Fibroblast of lung (primary cell): ENCODE measurements at regions not wholly inside any gene's neighbourhood (a gene's known extent, or its start where the extent isn't known, plus 50 kb on each side); places are given as distances from the start of the nearest gene placed in this dataset.
A peak's percentile ranks its signal among the peaks of the same experiment; 100 is the strongest.

ENCODE experiments used
- DNase-seq, 2 donors: peaks; one replicate each; pipeline versions ENCODE4 v3.0.0 to v3.0.0-alpha.2; 2010; ENCODE audit warnings: low read depth in 2 of 2
- H2AFZ ChIP-seq: 2 replicates; pipeline ENCODE4 v1.5.1; 2012; ENCODE audit warnings: low read length, control low read depth, inconsistent platforms
- H3K27ac ChIP-seq: 2 replicates; pipeline ENCODE4 v1.5.1; 2011; ENCODE audit warnings: low read length, control low read depth; ENCODE audit not compliant: insufficient read depth
- H3K27me3 ChIP-seq: 2 replicates; pipeline ENCODE4 v1.5.1; 2011; ENCODE audit warnings: mild to moderate bottlenecking, low read length; ENCODE audit not compliant: control insufficient read depth, insufficient read depth
- H3K36me3 ChIP-seq: 2 replicates; pipeline ENCODE4 v1.5.1; 2011; ENCODE audit warnings: low read length; ENCODE audit not compliant: control insufficient read depth, insufficient read depth
- H3K4me1 ChIP-seq: 2 replicates; pipeline ENCODE4 v1.5.1; 2011; ENCODE audit warnings: low read length; ENCODE audit not compliant: control insufficient read depth, insufficient read depth; ENCODE audit errors: extremely low read depth
- H3K4me2 ChIP-seq: 2 replicates; pipeline ENCODE4 v1.5.1; 2011; ENCODE audit warnings: low read length, control low read depth; ENCODE audit not compliant: insufficient read depth; ENCODE audit errors: extremely low read depth
- H3K4me3 ChIP-seq, 4 experiments: fragments of 200-600 bp in 1 of 4; sonication (generic) in 1 of 4; replicated peaks in 1 of 4; 2 replicates each; pipeline ENCODE4 v1.5.1; 2011 to 2016; ENCODE audit warnings: low read length in 4 of 4, low read depth in 3 of 4, mild to moderate bottlenecking in 3 of 4, control low read depth in 2 of 4, inconsistent platforms in 1 of 4, mixed read lengths in 1 of 4; ENCODE audit not compliant: insufficient read depth in 1 of 4; ENCODE audit errors: control extremely low read depth in 1 of 4
- H3K79me2 ChIP-seq: 2 replicates; pipeline ENCODE4 v1.5.1; 2012; ENCODE audit warnings: mild to moderate bottlenecking, low read length, inconsistent platforms; ENCODE audit not compliant: control insufficient read depth, insufficient read depth
- H3K9ac ChIP-seq: 2 replicates; pipeline ENCODE4 v1.5.1; 2011; ENCODE audit warnings: mild to moderate bottlenecking, low read length, control low read depth; ENCODE audit not compliant: insufficient read depth
- H3K9me3 ChIP-seq: 2 replicates; pipeline ENCODE4 v1.5.1; 2012; ENCODE audit warnings: low read depth, low read length; ENCODE audit not compliant: control insufficient read depth, insufficient read depth
- H4K20me1 ChIP-seq: 2 replicates; pipeline ENCODE4 v1.5.1; 2011; ENCODE audit warnings: low read length; ENCODE audit not compliant: control insufficient read depth, insufficient read depth; ENCODE audit errors: extremely low read depth
- EZH2 ChIP-seq: IDR thresholded peaks from 2 replicates; pipeline ENCODE4 v1.5.1; 2012; ENCODE audit warnings: low read length, control low read depth, mild to moderate bottlenecking; ENCODE audit errors: missing control alignments
- TF ChIP-seq, protein P1 (sequence below), 2 donors: IDR thresholded peaks in 1 of 2; conservative IDR thresholded peaks in 1 of 2; 1 replicate in 1 of 2; 2 replicates in 1 of 2; pipeline ENCODE4 v1.5.1; 2011 to 2012; ENCODE audit warnings: low read length in 2 of 2, control low read depth in 1 of 2, inconsistent platforms in 1 of 2, low read depth in 1 of 2, mild to moderate bottlenecking in 1 of 2

DNA sequence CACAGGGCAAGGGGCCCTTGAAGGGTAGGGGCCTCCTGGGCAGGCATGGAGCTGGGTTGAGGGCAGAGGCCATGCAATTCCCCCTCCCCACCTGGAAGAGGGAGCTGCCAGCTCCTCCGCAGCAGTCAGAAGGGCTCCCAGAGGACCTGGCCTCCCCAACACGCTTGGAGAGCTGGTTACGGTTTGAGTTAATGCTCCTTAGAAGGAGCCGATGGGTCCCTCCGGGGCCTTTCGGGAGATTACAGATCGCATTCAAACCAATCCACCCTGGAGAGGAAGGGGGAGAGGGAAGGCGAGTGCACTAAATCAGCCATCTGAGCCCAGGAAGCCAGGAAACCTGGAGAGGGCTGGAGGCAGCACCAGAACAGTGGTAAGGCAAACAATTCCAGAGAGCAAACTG, 106.3 kb upstream of the CSF3R start:
- H2AFZ ChIP-seq, result no peak overlapping the region
- TF ChIP-seq EZH2, result no peak
- TF ChIP-seq, protein P1, sequence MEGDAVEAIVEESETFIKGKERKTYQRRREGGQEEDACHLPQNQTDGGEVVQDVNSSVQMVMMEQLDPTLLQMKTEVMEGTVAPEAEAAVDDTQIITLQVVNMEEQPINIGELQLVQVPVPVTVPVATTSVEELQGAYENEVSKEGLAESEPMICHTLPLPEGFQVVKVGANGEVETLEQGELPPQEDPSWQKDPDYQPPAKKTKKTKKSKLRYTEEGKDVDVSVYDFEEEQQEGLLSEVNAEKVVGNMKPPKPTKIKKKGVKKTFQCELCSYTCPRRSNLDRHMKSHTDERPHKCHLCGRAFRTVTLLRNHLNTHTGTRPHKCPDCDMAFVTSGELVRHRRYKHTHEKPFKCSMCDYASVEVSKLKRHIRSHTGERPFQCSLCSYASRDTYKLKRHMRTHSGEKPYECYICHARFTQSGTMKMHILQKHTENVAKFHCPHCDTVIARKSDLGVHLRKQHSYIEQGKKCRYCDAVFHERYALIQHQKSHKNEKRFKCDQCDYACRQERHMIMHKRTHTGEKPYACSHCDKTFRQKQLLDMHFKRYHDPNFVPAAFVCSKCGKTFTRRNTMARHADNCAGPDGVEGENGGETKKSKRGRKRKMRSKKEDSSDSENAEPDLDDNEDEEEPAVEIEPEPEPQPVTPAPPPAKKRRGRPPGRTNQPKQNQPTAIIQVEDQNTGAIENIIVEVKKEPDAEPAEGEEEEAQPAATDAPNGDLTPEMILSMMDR (conservative IDR thresholded peaks at IDR 0.05 in 1 of 2, IDR thresholded peaks at IDR 0.05 in 1 of 2; ENCODE audit: low read depth in 1 of 2, low read length in 2 of 2), result no peak

DNA sequence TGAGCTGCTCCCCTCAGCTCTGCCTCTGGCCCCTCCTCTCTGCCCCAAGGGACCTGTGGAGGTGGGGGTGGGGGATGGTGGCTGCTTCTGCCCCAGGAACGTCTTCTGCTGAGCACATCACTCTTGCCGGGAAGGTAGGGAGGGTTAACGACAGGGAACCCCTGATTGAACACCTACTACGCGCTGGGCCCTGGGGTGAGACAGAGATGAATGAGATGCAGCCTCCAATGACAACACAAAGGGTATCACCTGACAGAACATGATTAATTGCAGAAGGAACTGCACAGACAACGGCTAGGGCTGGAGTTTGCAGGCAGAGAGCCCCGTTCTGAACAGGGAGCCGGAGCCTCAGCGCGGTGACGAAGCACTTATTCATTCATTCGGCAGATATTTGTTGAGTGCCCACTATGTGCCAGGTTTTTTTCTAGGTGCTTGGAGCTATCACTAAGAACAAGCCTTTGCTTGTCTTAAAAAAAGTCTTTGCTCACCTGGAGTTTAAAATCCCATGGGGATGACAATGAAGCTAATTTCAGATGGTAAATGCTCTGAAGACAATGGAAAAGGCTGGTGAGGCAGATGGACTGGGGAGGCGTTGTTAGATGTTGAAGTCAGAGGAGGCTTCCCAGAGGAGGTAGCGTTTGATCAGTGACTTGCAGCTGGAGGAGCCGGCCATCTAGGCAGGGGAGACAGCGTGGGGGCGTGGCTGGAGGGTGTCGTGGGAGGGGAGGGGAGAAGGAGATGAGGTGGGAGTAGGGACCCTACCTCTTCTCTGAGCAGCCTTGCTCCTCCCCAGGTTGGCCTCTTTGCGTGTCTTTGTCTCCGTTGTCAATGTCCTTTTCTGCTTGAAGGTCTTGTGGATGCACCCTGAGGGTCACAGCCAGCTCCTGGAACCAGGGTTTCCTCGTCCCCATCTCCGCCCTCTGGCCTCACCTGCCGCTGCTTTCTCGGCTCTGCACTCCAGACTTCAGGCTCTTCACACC, 103.1 kb upstream of the CSF3R start:
- H3K27me3 ChIP-seq, result no peaks in the 10 kb centered on the region
- H3K9me3 ChIP-seq, result no peaks in the 10 kb centered on the region
- no peaks in the 10 kb centered on the region for H4K20me1 ChIP-seq
- no peaks in the 10 kb centered on the region for H3K79me2 ChIP-seq
- H3K4me3 ChIP-seq, result no peak overlapping the region
- no peak overlapping the region for H2AFZ ChIP-seq
- no peaks in the 10 kb centered on the region for H3K4me1 ChIP-seq
- no peaks in the 10 kb centered on the region for H3K36me3 ChIP-seq
- no peak overlapping the region for H3K27ac ChIP-seq
- H3K9ac ChIP-seq, result no peak overlapping the region
- TF ChIP-seq, protein P1 (conservative IDR thresholded peaks at IDR 0.05 in 1 of 2, IDR thresholded peaks at IDR 0.05 in 1 of 2; ENCODE audit: low read depth in 1 of 2, low read length in 2 of 2), result no peak
- TF ChIP-seq EZH2, result no peak
- H3K4me2 ChIP-seq, result no peak overlapping the region
- peak in 1 of 2 donors; percentile 5 for DNase-seq

More for the DNA sequence above, 106.3 kb upstream of the CSF3R start:
- no peaks in the 10 kb centered on the region for H3K79me2 ChIP-seq
- H3K27ac ChIP-seq, result no peak overlapping the region
- no peak overlapping the region for H3K4me2 ChIP-seq
- H3K9ac ChIP-seq, result no peak overlapping the region
- no peaks in the 10 kb centered on the region for H3K4me1 ChIP-seq
- H3K9me3 ChIP-seq, result no peaks in the 10 kb centered on the region
- H3K36me3 ChIP-seq, result no peaks in the 10 kb centered on the region
- no peaks in the 10 kb centered on the region for H4K20me1 ChIP-seq
- H3K4me3 ChIP-seq, result no peak overlapping the region
- no peaks in the 10 kb centered on the region for H3K27me3 ChIP-seq
- DNase-seq, result no peak

DNA sequence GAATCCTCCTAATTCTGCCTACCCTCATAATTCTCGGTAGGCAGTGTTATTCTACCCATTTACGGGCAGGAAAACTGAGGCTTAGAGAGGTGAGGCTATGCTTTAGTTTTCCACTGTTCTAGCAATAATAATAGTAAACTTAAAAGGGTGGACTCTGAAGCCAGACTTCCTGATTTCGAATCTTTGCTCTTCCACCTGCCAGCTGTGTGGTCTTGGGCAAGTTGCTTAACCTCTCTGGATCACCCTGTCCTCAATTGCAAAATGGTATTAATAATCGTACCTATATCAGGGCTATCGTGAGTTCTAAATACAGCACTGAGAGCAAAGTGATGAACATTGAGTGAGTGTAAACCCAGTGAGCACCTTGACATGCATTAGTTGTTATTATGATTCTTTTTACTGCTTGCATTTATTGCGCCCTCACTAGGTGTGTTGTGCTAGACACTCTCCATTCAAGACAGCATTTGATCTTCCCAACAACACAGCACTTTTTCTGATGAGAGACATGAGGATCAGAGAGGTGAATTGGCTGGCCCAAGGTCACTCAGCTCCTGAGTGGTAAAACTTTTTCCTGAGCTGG, 102.3 kb upstream of the CSF3R start:
- Histone ChIP-seq H3K27ac (no peak overlapping the region), H3K79me2 (no peaks in the 10 kb centered on the region), H3K4me1 (no peaks in the 10 kb centered on the region), H3K27me3 (no peaks in the 10 kb centered on the region), H4K20me1 (no peaks in the 10 kb centered on the region), H3K9ac (no peak overlapping the region), H3K4me3 (no peak overlapping the region), H3K4me2 (no peak overlapping the region), H3K9me3 (no peaks in the 10 kb centered on the region), H2AFZ (no peak overlapping the region), H3K36me3 (no peaks in the 10 kb centered on the region)
- DNase-seq, result no peak
- TF ChIP-seq, protein P1 (conservative IDR thresholded peaks at IDR 0.05 in 1 of 2, IDR thresholded peaks at IDR 0.05 in 1 of 2; ENCODE audit: low read depth in 1 of 2, low read length in 2 of 2), result no peak
- no peak for TF ChIP-seq EZH2
